GM23248 (cell line): ENCODE measurements at regions not wholly inside any gene's neighbourhood (a gene's known extent, or its start where the extent isn't known, plus 50 kb on each side); places are given as distances from the start of the nearest gene placed in this dataset.

Source experiments
- EZH2 ChIP-seq: fragments of 200-600 bp; sonication (generic); IDR thresholded peaks from 2 replicates; pipeline ENCODE4 v1.6.1; 2018; ENCODE audit warnings: antibody characterized with exemption, mild to moderate bottlenecking; ENCODE audit not compliant: insufficient read depth, poor library complexity, severe bottlenecking
- EZH2phosphoT487 ChIP-seq: fragments of 200-600 bp; sonication (generic); IDR thresholded peaks from 2 replicates; pipeline ENCODE4 v1.6.1; 2018; ENCODE audit warnings: antibody characterized with exemption, moderate library complexity, mild to moderate bottlenecking, low read depth; ENCODE audit not compliant: insufficient read depth

DNA sequence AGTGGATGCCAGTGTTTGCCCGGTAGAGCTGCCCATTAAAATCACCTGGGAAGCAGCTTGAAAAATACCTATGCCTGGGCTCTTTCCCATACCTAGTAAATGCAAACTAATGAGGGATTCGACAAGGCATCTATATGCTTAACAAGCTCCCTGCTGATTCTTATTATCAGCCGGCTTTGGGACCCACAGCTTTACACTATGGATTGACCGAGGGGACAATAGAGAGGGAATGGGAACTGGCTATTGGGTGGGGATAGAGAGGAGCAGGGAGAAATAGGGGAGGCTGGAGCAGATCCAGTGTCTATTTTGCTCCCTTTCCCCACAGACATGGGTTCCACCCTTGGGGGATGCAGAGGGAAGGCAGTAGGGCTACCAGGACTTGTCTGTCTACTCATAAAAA lies 103.1 kb upstream of the TEX13D start:
- TF ChIP-seq EZH2 = no peak
- TF ChIP-seq EZH2phosphoT487 = no peak
